SK-MEL-5 (cell line): ENCODE measurements at regions not wholly inside any gene's neighbourhood (a gene's known extent, or its start where the extent isn't known, plus 50 kb on each side); places are given as distances from the start of the nearest gene placed in this dataset.
A peak's percentile ranks its signal among the peaks of the same experiment; 100 is the strongest.
"Not testable (repeated sequence)": the region's sequence is repeated elsewhere in the genome, so short reads cannot be mapped to it uniquely, and the experiment has no call there.

ENCODE experiments used
- DNase-seq: peaks from one replicate; pipeline ENCODE4 v3.0.0-alpha.2; 2016; ENCODE audit warnings: low read depth, low spot score
- in situ Hi-C: cut with HindIII; loops from 2 replicates; pipeline ENCODE4 v1.10.0; 2016; ENCODE audit warnings: low sequenced_read_pairs, high pct_unique_total_duplicates, low pct_unique_long_range_greater_than_20kb

DNA sequence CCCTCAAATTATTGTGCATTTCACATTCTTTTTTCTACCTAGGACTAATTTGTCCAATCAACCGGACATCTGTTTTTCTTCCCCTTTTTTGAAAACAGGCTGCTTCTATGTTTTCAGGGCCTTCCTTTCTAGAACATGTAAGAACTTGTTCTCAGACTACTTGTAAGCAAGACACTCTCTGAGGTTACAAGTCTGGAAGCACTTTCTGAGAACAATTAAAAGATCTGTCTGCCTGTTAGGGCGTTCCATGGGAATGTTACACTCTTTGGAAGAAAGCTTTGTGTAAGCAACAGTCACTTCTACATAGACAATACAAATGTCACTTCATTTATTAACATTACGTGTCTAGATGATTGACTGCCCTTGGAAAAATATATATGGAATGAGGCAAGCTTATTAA lies 50.9 kb upstream of the HSPB3 start:
- in situ Hi-C loops: no loop called here
- DNase-seq: peak; percentile 22

GRCh38 chr5:54403885-54404416 lies 51.5 kb upstream of the HSPB3 start:
- in situ Hi-C loops: no loop called here
- DNase-seq: no peak

- in situ Hi-C loops: no loop called here
- no peak for DNase-seq
These were observed 52.4 kb upstream of the HSPB3 start for GRCh38 chr5:54403121-54403520.

- in situ Hi-C loops: no loop called here
- no peak for DNase-seq
These were observed 54.0 kb upstream of the HSPB3 start for GRCh38 chr5:54401515-54401914.

DNA sequence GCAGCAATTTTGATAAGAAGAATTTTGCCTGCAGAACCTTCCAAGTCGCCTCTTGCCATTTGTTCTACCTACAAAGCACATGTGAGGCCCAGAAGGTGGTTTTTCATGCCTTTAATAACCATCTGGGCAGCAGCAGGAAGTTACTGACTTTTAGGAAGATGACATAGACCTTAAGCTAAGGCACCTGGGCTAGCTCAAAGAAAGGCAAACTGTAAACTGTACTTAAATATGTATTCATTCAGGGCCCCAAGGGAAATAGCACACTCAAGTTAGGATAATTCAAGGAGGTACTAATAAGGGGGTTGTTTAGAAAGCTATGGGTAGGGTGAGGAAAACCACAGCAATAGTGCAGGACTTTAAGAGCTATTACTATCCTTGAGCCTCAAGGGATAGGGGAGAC lies 57.3 kb upstream of the HSPB3 start:
- DNase-seq: no peak
- in situ Hi-C loops: no loop called here

DNA sequence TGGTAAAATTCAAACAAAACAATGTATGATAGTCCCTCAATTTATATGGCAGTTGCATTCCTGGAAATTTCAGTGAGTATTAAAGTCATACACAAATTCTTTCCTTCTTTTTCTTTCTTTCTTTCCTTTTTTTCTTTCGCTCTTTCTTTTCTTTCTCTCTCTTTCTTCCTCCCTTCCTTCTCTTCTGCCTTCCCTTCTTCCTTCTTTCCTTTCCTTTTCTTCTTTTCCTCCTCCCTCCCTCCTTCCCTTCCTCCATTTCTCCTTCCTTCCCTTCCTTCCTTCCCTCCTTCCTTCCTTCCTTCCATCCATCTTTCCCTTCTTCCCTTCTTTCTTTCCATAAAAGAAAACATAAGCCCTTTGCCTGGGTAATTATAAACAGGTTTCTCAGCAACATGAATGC lies 58.1 kb upstream of the HSPB3 start:
- no peak for DNase-seq
- in situ Hi-C loops: no loop called here

DNA sequence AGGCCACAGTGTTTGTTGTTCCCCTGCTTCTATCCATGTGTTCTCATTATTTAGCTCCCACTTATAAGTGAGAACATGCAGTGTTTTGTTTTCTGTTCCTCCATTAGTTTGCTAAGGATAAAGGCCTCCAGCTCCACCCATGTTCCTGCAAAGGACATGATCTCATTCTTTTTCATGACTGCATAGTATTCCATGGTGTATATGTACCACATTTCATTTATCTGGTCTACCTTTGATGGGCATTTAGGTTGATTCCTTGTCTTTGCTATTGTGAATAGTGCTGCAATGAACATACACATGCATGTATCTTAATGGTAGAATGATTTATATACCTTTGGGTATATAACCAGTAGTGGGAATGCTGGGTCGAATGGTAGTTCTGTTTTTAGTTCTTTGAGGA lies 62.5 kb upstream of the HSPB3 start:
- DNase-seq, in situ Hi-C loops: not testable (repeated sequence)

DNA sequence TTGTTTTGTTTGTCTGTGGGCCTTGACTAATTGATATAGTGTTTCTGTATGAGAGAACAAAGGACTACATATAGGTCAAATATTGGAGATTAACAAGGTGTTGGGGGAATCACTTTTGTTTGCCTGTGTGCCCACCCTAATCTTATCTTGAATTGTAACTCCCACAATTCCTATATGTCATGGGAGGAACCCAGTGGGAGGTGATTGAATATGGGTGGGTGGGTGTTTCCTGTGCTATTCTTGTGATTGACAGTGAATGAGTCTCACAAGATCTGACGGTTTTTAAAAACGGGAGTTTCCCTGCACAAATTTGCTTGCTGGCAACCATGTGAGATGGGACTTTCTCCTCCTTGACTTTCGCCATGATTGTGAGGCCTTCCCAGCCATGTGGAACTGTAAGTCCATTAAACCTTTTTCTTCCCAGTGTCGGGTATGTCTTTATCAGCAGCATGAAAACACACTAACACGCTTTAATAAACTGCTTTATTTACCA lies 64.9 kb upstream of the HSPB3 start:
- peak; percentile 4 for DNase-seq
- in situ Hi-C loops: no loop called here

DNA sequence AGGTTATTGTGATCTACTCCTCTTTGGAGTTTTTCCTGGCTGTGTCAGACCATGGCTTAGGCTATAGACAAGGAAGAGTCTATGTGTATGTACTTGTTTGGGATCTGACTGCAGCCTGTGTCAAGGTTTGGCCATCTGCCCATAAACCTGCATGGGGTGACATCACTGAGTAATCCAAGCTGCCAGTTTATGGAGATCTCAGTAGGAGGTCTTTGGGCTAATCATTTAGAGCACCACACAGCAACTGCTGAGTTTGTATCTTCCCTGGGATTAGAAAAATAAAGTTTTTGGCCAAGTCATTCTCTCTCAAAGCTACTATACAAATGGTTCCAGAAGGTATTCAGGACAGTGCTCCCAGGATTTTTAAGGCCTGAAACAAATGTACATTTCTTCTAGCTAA lies 65.5 kb upstream of the HSPB3 start:
- in situ Hi-C loops: no loop called here
- peak; percentile 90 for DNase-seq

- in situ Hi-C loops, DNase-seq: not testable (repeated sequence)
These were observed 66.1 kb upstream of the HSPB3 start for GRCh38 chr5:54389399-54389798.

- DNase-seq: no peak
- in situ Hi-C loops: no loop called here
These were observed 66.7 kb upstream of the HSPB3 start for GRCh38 chr5:54388811-54389210.

- in situ Hi-C loops: no loop called here
- no peak for DNase-seq
These were observed 67.1 kb upstream of the HSPB3 start for GRCh38 chr5:54388409-54388808.

DNA sequence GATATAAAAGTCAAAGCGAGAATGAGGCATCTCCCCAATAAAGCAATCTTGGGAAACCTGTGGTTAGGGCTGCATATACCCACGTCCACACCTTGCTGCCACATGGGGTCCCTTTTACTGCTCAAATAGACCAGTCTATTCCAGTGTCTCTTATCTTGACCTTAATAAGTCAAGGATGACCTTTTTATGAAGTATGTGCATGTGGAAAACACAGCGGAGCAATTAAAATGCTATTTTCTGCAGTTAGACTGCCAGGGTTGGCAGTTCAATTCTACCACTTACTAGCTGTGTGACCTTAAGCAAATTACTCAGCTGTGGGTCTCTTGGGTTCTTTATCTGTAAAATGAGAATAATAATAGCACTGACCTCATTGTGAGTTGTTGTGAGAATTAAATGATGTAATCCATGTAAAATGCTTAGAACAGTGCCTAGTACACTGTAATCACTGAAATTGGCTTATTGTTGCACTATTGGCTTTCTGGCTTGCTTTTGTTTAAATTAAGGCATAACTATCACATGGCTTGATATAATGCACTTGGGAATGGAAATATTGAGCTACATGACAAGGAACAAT lies 67.8 kb upstream of the HSPB3 start:
- DNase-seq: no peak
- in situ Hi-C loops: no loop called here

DNA sequence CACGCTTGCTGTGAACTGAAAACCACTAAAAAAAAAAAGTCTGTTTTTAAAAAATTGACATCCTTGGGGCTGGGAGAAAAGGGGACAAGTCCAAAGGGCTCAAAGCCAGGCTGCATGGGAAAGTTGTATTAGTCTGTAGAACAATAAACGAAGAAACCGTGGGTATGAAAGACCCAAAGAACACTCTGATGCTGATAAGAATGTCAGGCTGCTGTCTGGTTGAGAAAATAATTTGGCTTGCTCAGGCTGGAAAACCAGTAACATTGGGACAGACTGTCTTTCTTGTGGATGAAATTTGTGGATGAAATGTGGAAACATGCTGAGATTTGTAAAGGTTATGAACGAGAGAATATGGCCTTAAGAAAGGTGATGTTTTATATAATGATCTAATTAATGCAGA lies 68.5 kb upstream of the HSPB3 start:
- in situ Hi-C loops: no loop called here
- no peak for DNase-seq

GRCh38 chr5:54385994-54386393 lies 69.5 kb upstream of the HSPB3 start:
- DNase-seq: no peak
- in situ Hi-C loops: no loop called here

DNA sequence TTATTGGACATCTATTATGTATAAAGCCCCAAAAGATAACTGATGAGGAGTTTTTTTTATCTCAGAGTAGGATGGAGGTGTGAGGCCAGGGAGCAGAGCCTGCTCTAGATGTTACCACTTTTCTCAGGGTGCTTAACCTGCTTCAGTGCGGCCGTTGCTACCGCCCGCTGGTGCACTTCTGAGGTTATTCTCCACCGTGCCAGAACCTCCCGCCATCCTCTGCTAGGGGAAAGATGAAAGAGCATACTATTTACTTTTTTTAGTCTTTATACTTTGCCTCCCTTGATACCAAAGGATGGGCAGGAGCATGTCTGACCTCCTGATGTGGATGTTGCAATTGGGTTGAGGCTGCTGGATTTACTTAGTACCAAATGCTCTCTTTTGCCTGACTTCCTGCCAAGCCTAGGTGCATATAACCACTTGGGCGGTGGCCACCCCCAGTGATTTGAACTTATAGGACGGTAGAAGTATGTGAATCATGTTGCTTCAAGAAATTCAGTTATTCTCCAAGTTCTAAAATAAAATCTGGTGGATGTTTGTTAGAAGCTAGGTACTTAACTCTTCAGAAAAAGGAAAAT lies 71.1 kb upstream of the HSPB3 start:
- in situ Hi-C loops: no loop called here
- no peak for DNase-seq

- in situ Hi-C loops: no loop called here
- no peak for DNase-seq
These were observed 71.6 kb upstream of the HSPB3 start for GRCh38 chr5:54383941-54384340.

DNA sequence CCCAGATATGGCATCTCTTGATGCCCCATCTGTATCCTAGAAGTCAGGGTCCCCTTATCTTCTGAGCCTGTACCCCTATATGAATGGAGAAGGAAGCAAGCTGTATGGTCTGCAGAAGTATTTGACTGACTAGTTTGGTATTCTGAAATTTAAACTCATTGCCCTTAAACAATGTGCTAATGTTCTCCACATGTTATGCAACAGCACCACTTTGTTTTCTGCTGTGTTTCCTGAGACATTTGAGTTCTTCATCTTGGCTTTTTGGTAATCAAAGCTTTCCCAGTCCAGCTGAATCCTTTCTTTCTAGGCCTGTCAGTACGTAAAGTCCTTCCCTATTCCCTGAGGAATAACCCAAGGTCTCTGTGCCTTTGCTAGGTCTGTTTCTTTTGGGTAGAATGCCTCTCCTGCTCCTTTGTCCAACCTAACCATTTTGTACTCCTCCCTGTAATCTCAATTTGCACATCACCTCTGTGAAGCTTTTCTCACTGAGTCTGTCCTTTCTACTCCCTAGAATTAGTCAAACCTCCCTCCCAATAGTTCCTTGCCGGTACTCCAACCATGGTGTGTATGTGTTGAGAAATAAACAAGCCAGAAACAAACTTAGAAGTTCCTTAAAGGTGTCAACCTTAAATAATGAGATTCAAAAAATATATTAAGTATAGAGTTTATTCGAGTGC lies 72.1 kb upstream of the HSPB3 start:
- DNase-seq: peak; percentile 11
- in situ Hi-C loops: no loop called here

- DNase-seq, in situ Hi-C loops: not testable (repeated sequence)
These were observed 70.9 kb upstream of the ARL15 start for GRCh38 chr5:54381319-54381718.
